ENCODE measurements at regions not wholly inside any gene's neighbourhood (a gene's known extent, or its start where the extent isn't known, plus 50 kb on each side); places are given as distances from the start of the nearest gene placed in this dataset.
"Not testable (repeated sequence)": the region's sequence is repeated elsewhere in the genome, so short reads cannot be mapped to it uniquely, and the experiment has no call there.

DNA sequence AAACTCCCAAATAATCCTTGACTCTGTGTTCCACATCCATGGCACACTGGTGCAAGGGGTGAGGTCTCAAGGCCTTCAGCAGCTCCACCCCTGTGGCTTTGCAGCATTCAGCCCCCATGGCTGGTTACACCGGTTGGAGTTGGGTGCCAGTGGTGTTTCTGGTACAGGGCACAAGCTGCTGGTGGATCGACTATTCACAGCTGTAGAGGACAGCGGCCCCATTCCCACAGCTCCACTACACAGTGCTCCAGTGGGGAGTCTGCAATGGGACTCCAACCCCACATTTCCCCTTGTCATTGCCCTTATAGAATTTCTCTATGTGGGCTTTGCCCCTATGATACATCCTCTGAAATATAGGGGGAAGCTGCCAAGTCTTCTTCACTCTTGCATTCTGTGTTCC is 64.3 kb upstream of the SGO1 start:
- H3K9me3 Mint-ChIP-seq: peaks cover 7% of the 10 kb centered on the region
- DNase-seq (ENCODE audit: low read depth, low spot score): no peak
- H3K4me1 Mint-ChIP-seq: peaks cover 10% of the 10 kb centered on the region
- no peak overlapping the region for H3K4me3 Mint-ChIP-seq
- TF ChIP-seq, protein P1, sequence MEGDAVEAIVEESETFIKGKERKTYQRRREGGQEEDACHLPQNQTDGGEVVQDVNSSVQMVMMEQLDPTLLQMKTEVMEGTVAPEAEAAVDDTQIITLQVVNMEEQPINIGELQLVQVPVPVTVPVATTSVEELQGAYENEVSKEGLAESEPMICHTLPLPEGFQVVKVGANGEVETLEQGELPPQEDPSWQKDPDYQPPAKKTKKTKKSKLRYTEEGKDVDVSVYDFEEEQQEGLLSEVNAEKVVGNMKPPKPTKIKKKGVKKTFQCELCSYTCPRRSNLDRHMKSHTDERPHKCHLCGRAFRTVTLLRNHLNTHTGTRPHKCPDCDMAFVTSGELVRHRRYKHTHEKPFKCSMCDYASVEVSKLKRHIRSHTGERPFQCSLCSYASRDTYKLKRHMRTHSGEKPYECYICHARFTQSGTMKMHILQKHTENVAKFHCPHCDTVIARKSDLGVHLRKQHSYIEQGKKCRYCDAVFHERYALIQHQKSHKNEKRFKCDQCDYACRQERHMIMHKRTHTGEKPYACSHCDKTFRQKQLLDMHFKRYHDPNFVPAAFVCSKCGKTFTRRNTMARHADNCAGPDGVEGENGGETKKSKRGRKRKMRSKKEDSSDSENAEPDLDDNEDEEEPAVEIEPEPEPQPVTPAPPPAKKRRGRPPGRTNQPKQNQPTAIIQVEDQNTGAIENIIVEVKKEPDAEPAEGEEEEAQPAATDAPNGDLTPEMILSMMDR (conservative IDR thresholded peaks at IDR 0.05): no peak
- no peak overlapping the region for H3K27ac Mint-ChIP-seq (ENCODE audit: unreplicated experiment)
- no peaks in the 10 kb centered on the region for H3K27me3 Mint-ChIP-seq (ENCODE audit: low read depth)
- H3K36me3 Mint-ChIP-seq (ENCODE audit: low read depth): no peaks in the 10 kb centered on the region

DNA sequence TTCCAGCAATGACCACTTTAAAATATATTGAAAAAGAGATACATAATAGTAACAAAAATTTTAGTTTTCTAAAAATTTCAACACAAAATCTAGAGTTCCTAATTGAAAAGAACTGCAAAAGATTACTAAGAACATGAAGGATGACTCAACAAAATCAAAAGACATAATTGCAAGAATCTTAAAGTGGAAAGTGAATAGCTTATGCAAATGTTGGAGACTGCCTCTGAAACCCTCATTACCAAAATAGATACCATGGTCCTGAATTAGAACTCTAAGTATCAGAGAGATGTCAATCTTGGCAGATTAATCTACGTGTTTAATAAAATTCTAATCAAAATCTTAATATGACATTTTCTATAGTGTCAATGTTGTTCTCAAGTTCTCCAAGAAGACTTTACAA is 60.7 kb upstream of the SGO1 start:
- TF ChIP-seq, protein P1 (conservative IDR thresholded peaks at IDR 0.05): no peak
- no peak for DNase-seq (ENCODE audit: low read depth, low spot score)
- Mint-ChIP-seq H3K27ac (ENCODE audit: unreplicated experiment) (no peak overlapping the region), H3K9me3 (peaks cover 15% of the 10 kb centered on the region), H3K36me3 (ENCODE audit: low read depth) (no peaks in the 10 kb centered on the region), H3K4me3 (no peak overlapping the region), H3K27me3 (ENCODE audit: low read depth) (no peaks in the 10 kb centered on the region), H3K4me1 (peaks cover 10% of the 10 kb centered on the region)

DNA sequence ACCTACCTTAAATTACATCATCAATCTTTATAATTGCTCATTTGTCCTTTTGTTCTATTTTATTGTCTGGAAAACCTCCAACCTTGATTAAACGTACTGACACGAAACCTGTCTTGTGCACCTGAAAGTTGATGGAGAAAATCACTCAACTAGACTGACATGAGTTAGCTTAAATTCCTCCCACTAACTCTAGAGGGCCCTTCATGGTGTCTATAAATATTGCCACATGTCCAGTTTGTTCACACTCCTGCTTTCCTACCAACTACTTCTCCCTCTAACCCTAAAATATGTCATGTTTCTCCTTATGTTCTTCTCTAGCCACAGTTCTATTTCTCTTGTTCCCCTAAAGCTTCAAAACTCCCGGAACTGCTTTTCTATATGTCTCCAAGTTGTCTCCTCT is 59.8 kb upstream of the SGO1 start:
- H3K27me3 Mint-ChIP-seq (ENCODE audit: low read depth): no peaks in the 10 kb centered on the region
- no peaks in the 10 kb centered on the region for H3K36me3 Mint-ChIP-seq (ENCODE audit: low read depth)
- H3K4me1 Mint-ChIP-seq: peaks cover 3% of the 10 kb centered on the region
- DNase-seq (ENCODE audit: low read depth, low spot score): no peak
- no peak overlapping the region for H3K27ac Mint-ChIP-seq (ENCODE audit: unreplicated experiment)
- TF ChIP-seq, protein P1 (conservative IDR thresholded peaks at IDR 0.05): no peak
- H3K9me3 Mint-ChIP-seq: peaks cover 15% of the 10 kb centered on the region
- no peak overlapping the region for H3K4me3 Mint-ChIP-seq

DNA sequence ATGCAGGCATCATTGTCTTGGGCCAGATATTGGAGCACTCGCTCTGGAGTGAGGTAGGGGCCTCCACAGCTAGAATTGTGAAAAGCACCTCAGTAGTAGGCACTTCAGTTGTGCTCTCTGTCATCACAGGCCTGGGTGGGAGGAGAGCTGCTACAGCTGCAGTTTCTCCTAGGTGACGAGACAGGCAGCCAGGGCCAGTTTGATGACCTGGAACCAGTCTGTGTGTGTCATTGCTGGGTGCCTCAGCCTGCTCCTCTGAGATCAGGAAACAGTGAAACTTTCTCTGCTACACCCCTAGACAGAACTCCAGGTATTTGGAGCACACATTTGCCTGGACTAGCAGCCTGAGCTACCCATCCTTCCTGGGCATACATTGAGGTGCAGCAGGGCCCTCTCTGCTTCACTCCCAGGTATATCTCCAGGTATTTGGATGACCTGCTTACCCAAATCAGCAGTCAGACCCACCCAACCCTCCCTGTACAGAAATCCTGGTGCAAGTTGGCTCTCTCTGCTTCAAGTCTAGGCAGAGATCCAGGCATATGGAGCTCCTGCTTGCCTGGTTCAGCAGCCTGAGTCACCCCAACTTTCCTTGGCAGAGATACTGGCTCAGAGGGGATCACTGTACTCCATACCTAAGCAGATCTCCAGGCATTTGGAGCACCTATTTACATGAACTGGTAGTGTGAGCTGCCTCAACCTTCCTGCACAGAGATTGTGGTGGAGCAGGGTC is 54.3 kb upstream of the SGO1 start:
- H3K27me3 Mint-ChIP-seq (ENCODE audit: low read depth): no peaks in the 10 kb centered on the region
- H3K4me1 Mint-ChIP-seq: no peaks in the 10 kb centered on the region
- H3K9me3 Mint-ChIP-seq: peaks cover 11% of the 10 kb centered on the region
- TF ChIP-seq, protein P1 (conservative IDR thresholded peaks at IDR 0.05): no peak
- no peaks in the 10 kb centered on the region for H3K36me3 Mint-ChIP-seq (ENCODE audit: low read depth)
- H3K4me3 Mint-ChIP-seq: no peak overlapping the region
- no peak for DNase-seq (ENCODE audit: low read depth, low spot score)
- no peak overlapping the region for H3K27ac Mint-ChIP-seq (ENCODE audit: unreplicated experiment)

DNA sequence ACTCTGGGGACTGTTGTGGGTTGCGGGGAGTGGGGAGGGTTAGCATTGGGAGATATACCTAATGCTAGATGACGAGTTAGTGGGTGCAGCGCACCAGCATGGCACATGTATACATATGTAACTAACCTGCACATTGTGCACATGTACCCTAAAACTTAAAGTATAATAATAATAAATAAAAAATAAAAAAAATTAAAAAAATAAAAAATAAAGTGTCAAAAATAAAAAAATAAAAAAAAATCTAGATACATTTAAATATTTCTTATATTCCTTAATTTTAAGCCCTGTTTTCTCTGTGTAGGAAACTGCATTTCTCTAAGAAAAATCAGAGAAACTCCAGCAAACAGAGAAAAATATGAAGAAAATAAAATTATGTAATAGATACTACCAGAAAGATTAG is 52.2 kb upstream of the SGO1 start:
- H3K4me1 Mint-ChIP-seq; DNase-seq (ENCODE audit: low read depth, low spot score): not testable (repeated sequence)

DNA sequence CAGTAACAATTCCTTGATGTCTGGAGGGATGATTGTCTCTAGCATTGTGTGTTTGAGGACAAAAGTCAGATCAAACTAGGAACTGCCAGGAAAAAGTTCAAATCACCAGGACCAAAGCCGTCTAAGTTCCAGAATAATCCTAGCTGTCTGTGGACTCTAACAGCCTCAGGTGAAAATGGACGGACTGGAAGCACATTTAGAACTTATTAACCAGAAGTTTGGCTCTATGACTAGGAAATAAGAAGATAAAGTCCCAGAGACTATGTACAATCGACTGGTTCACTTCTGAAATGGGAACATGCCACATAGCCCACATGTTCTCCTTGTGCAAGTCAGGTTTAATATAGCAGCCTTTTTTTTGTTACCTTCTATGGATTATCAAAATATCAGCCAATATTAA is 50.6 kb upstream of the SGO1 start:
- no peaks in the 10 kb centered on the region for H3K36me3 Mint-ChIP-seq (ENCODE audit: low read depth)
- DNase-seq (ENCODE audit: low read depth, low spot score): no peak
- no peaks in the 10 kb centered on the region for H3K9me3 Mint-ChIP-seq
- no peaks in the 10 kb centered on the region for H3K27me3 Mint-ChIP-seq (ENCODE audit: low read depth)
- no peak overlapping the region for H3K4me3 Mint-ChIP-seq
- no peaks in the 10 kb centered on the region for H3K4me1 Mint-ChIP-seq
- no peak overlapping the region for H3K27ac Mint-ChIP-seq (ENCODE audit: unreplicated experiment)
- TF ChIP-seq, protein P1 (conservative IDR thresholded peaks at IDR 0.05): no peak

More for the DNA sequence above, 52.2 kb upstream of the SGO1 start:
- H3K27me3 Mint-ChIP-seq (ENCODE audit: low read depth); H3K36me3 Mint-ChIP-seq (ENCODE audit: low read depth); H3K9me3 Mint-ChIP-seq; H3K4me3 Mint-ChIP-seq; H3K27ac Mint-ChIP-seq (ENCODE audit: unreplicated experiment): not testable (repeated sequence)

All from neural crest cell (in vitro differentiated cells).